Left ventricle myocardium inferior (tissue), 1 donor: ENCODE measurements at regions not wholly inside any gene's neighbourhood (a gene's known extent, or its start where the extent isn't known, plus 50 kb on each side); places are given as distances from the start of the nearest gene placed in this dataset.
"Not testable (repeated sequence)": the region's sequence is repeated elsewhere in the genome, so short reads cannot be mapped to it uniquely, and the experiment has no call there.

Experiments used
- DNase-seq: peaks from one replicate; pipeline ENCODE4 v3.0.0-alpha.2; 2020
- H3K27ac ChIP-seq: fragments of 200-600 bp; replicated peaks from 2 replicates; pipeline ENCODE4 v1.8.0; 2021
- H3K27me3 ChIP-seq: fragments of 200-600 bp; 2 replicates; pipeline ENCODE4 v1.8.0; 2021; ENCODE audit warnings: low read depth
- H3K36me3 ChIP-seq: fragments of 200-600 bp; 2 replicates; pipeline ENCODE4 v1.8.0; 2021
- H3K4me1 ChIP-seq: fragments of 200-600 bp; 2 replicates; pipeline ENCODE4 v1.8.0; 2021
- H3K4me3 ChIP-seq: fragments of 200-600 bp; 2 replicates; pipeline ENCODE4 v1.8.0; 2021; ENCODE audit warnings: mild to moderate bottlenecking, moderate library complexity
- H3K9me3 ChIP-seq: fragments of 200-600 bp; replicated peaks from 2 replicates; pipeline ENCODE4 v1.8.0; 2021
- intact Hi-C: fragments of 100-400 bp; cut with micrococcal nuclease; formaldehyde crosslinking; loops from one replicate; pipeline ENCODE4 v1.11.0; 2022
- TF ChIP-seq, protein P1 (sequence below): fragments of 200-600 bp; IDR thresholded peaks from 2 replicates; pipeline ENCODE4 v1.8.0; 2021; ENCODE audit warnings: antibody characterized with exemption, mild to moderate bottlenecking, borderline replicate concordance
- donor health status: DM: no; HTN: yes; CAD: no; lungs with severe emphysema.

DNA sequence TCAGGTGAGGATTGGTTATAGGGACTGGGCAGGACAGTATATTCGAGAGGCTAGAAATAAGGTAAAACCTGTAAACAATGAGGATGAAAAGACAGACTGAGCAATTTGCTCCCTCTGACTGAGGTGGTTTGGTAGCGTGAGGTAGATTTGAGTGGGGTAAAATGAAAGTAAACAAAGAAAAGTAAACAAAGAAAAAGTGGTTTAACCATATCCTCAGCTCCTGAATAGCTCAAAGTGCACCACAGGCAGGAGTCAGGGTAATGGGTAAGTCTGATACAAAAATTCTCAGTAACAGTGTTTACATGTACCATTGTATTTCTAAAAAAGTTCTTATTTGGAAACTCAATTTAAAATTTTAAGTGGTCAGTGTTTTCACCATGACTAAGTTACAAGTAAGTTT, 203.1 kb upstream of the ARRDC3 start:
- H3K27ac ChIP-seq = no peak overlapping the region
- no peaks in the 10 kb centered on the region for H3K27me3 ChIP-seq
- no peaks in the 10 kb centered on the region for H3K4me1 ChIP-seq
- no peak overlapping the region for H3K4me3 ChIP-seq
- no peak for DNase-seq
- no peaks in the 10 kb centered on the region for H3K36me3 ChIP-seq
- TF ChIP-seq, protein P1, sequence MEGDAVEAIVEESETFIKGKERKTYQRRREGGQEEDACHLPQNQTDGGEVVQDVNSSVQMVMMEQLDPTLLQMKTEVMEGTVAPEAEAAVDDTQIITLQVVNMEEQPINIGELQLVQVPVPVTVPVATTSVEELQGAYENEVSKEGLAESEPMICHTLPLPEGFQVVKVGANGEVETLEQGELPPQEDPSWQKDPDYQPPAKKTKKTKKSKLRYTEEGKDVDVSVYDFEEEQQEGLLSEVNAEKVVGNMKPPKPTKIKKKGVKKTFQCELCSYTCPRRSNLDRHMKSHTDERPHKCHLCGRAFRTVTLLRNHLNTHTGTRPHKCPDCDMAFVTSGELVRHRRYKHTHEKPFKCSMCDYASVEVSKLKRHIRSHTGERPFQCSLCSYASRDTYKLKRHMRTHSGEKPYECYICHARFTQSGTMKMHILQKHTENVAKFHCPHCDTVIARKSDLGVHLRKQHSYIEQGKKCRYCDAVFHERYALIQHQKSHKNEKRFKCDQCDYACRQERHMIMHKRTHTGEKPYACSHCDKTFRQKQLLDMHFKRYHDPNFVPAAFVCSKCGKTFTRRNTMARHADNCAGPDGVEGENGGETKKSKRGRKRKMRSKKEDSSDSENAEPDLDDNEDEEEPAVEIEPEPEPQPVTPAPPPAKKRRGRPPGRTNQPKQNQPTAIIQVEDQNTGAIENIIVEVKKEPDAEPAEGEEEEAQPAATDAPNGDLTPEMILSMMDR = no peak
- peaks cover 21% of the 10 kb centered on the region for H3K9me3 ChIP-seq
- intact Hi-C loops = no loop called here

DNA sequence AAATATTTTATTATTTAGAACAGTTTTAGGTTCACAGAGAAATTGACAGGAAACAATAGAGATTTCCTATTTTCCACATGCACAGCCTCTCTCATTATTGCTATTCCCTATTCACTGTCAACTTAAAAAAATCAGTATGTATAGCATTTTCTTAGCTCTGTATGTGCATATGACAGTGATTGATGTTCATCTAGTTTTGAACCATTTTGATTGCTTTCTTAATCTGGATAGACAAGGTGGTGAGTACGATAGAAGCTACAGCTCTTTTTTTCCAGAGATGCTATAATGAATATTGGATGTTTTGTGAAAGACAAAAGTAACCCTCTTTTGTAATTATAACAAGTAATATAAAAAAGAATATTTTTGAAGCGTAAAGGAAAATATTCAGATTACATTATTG, 201.2 kb upstream of the ARRDC3 start:
- no peak for DNase-seq
- intact Hi-C loops = no loop called here
- TF ChIP-seq, protein P1 = no peak
- no peaks in the 10 kb centered on the region for H3K4me1 ChIP-seq
- H3K27ac ChIP-seq = no peak overlapping the region
- peaks cover 7% of the 10 kb centered on the region for H3K9me3 ChIP-seq
- no peaks in the 10 kb centered on the region for H3K27me3 ChIP-seq
- H3K4me3 ChIP-seq = no peak overlapping the region
- H3K36me3 ChIP-seq = no peaks in the 10 kb centered on the region

DNA sequence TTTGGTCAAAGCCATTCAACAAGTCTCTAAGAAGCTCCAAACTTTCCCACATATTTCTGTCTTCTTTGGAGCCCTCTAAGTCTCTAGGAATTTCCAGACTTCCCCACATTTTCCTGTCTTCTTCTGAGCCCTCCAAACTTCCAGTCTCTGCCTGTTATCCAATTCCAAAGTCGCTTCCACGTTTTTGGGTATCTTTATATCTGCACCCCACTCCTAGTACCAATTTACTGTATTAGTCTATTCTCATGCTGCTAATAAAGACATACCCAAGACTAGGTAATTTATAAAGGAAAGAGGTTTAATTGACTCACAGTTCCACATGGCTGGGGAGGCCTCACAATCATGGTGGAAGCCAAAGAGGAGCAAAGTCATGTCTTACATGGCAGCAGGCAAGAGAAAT, 182.9 kb upstream of the ARRDC3 start:
- H3K4me1 ChIP-seq, H3K4me3 ChIP-seq, DNase-seq, H3K27me3 ChIP-seq, H3K27ac ChIP-seq, intact Hi-C loops, H3K36me3 ChIP-seq: not testable (repeated sequence)
- peaks cover 83% of the 10 kb centered on the region for H3K9me3 ChIP-seq

DNA sequence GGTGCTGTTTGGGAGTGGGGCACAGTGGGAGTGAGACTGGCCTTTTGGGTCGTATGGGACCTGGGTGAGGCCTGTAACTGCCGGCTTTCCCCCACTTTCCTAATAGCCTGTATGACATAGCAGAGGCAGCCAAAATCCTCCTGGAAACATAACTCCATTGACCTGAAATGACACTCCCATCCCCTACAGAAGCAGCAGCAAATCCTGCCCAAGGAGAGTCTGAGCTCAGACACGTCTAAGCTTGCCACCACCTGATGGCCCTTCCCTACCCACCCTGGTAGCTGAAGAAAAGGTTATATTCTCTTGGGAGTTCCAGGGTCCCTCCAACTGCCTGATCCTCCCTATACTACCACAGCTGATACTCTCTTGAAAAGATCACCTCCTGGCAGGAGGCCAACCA, 179.8 kb upstream of the ARRDC3 start:
- no peak overlapping the region for H3K27ac ChIP-seq
- H3K36me3 ChIP-seq = no peaks in the 10 kb centered on the region
- no peak overlapping the region for H3K4me3 ChIP-seq
- intact Hi-C loops = no loop called here
- DNase-seq = no peak
- H3K9me3 ChIP-seq = peaks cover 79% of the 10 kb centered on the region
- no peaks in the 10 kb centered on the region for H3K27me3 ChIP-seq
- TF ChIP-seq, protein P1 = no peak
- H3K4me1 ChIP-seq = no peaks in the 10 kb centered on the region

DNA sequence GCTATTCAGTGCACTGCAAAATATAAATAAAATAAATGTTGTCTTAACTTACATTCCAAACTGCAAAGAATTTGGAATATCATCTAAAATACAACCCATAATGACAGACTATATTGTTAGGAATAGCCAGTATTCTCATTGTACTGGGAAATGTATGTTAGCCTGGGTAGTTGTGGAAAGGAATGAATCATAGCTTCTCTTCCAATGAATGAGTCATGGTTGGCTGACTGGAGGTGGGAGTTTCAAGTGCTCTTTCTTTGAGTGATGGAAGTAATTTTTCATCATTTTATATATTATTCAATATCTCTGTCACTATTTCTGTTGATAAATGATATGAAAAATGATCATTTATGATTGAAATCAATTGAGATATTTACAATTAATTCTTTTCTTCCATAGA, 158.6 kb upstream of the ARRDC3 start:
- Histone ChIP-seq H3K27me3 (no peaks in the 10 kb centered on the region), H3K4me1 (no peaks in the 10 kb centered on the region), H3K4me3 (no peak overlapping the region), H3K36me3 (no peaks in the 10 kb centered on the region), H3K9me3 (peaks cover 10% of the 10 kb centered on the region), H3K27ac (no peak overlapping the region)
- DNase-seq = no peak
- TF ChIP-seq, protein P1 = no peak
- intact Hi-C loops = no loop called here

DNA sequence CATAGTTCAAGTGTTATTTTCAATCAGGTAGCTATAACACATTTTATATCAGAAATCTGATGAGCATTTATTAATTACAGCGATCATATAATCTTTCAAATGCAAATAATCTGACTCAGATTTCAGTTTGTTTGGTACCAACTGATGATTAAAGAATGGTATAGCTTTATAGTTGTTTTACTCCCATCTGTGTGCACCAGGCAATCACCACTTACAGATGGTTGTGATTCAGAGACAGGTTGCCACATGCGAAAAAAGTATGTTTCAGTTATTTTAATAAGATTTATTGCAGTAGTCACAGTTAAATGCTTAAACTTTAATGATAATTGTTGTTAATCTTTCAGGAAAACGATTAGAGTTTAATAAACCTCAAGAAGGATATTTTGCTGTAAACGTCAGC, 155.1 kb upstream of the ARRDC3 start:
- TF ChIP-seq, protein P1 = no peak
- no peak overlapping the region for H3K4me3 ChIP-seq
- no peaks in the 10 kb centered on the region for H3K9me3 ChIP-seq
- H3K4me1 ChIP-seq = no peaks in the 10 kb centered on the region
- H3K36me3 ChIP-seq = no peaks in the 10 kb centered on the region
- no peak for DNase-seq
- no peaks in the 10 kb centered on the region for H3K27me3 ChIP-seq
- intact Hi-C loops = no loop called here
- H3K27ac ChIP-seq = no peak overlapping the region
